ENCODE measurements at regions not wholly inside any gene's neighbourhood (a gene's known extent, or its start where the extent isn't known, plus 50 kb on each side); places are given as distances from the start of the nearest gene placed in this dataset.

GRCh38 chr15:36392676-36393266 is 186.7 kb upstream of the CDIN1 start:
- Histone ChIP-seq H3K18ac (ENCODE audit: insufficient read length, low read depth, low read length) (no peak overlapping the region), H4K5ac (ENCODE audit: insufficient read length, low read depth, low read length) (no peak overlapping the region), H2BK20ac (ENCODE audit: low read depth, low read length, poor library complexity, severe bottlenecking) (no peak overlapping the region), H2BK5ac (ENCODE audit: insufficient read length, low read length) (no peak overlapping the region), H3T11ph (ENCODE audit: low read length) (no peak overlapping the region), H4K8ac (replicated peaks; ENCODE audit: insufficient read length, low read depth, low read length) (no peak overlapping the region), H3K4me2 (ENCODE audit: insufficient read depth, insufficient read length, low read length) (no peak overlapping the region), H3K79me1 (ENCODE audit: insufficient read depth, low read depth, low read length, poor library complexity, severe bottlenecking) (no peaks in the 10 kb centered on the region), H4K91ac (ENCODE audit: insufficient read length, low read depth, low read length) (no peak overlapping the region), H2BK12ac (ENCODE audit: insufficient read length, low read depth, low read length) (no peak overlapping the region), H2BK15ac (ENCODE audit: low read depth, low read length) (no peak overlapping the region), H3K23me2 (ENCODE audit: insufficient read length, low read depth, low read length, poor library complexity, severe bottlenecking) (no peaks in the 10 kb centered on the region), H3K9me3 (ENCODE audit: control insufficient read depth, low read depth, low read length) (no peaks in the 10 kb centered on the region), H3K9ac (ENCODE audit: extremely low read depth, insufficient read length, low read length) (no peak overlapping the region), H3K14ac (ENCODE audit: insufficient read depth, low read length) (no peak overlapping the region), H3K4me1 (ENCODE audit: insufficient read depth, low read length) (no peaks in the 10 kb centered on the region), H2BK120ac (ENCODE audit: low read depth, low read length, poor library complexity, severe bottlenecking) (no peak overlapping the region), H3K27ac (ENCODE audit: insufficient read length, low read depth, low read length) (no peak overlapping the region), H2AFZ (ENCODE audit: low read length) (no peak overlapping the region), H2AK5ac (ENCODE audit: insufficient read length, low read length) (no peak overlapping the region), H3K56ac (ENCODE audit: insufficient read length, low read depth, low read length) (no peak overlapping the region), H3K4ac (ENCODE audit: low read depth, low read length) (no peak overlapping the region), H4K20me1 (ENCODE audit: control insufficient read depth, insufficient read depth, insufficient read length) (no peaks in the 10 kb centered on the region), H3K23ac (ENCODE audit: insufficient read length, low read depth, low read length) (no peak overlapping the region), H3K79me2 (ENCODE audit: insufficient read depth, low read length) (no peaks in the 10 kb centered on the region), H3K27me3 (ENCODE audit: insufficient read depth, low read length) (no peaks in the 10 kb centered on the region)
- no peaks in the 10 kb centered on the region; a peak in 1 of 5 replicates for H3K9me3 Mint-ChIP-seq
- 0 out of 7 replicates have a peak overlapping the region, but pooled peaks of 2 of the 3 experiments have one; percentile 26 to 31 for H3K27ac Mint-ChIP-seq
- DNase-seq: no peak
- no peak for TF ChIP-seq CTCF (conservative IDR thresholded peaks at IDR 0.05)
- H3K4me1 Mint-ChIP-seq: no peaks in the 10 kb centered on the region; a peak in 1 of 4 replicates
- no peaks in the 10 kb centered on the region for H3K36me3 Mint-ChIP-seq (ENCODE audit: insufficient read depth in 1 of 3, low read depth in 3 of 3)
- no peak overlapping the region for H3K4me3 Mint-ChIP-seq
- WGBS (ENCODE audit: extremely low coverage, insufficient read length, low lambda C conversion rate): no CpG with 5 or more reads among the region's 4 CpGs
- H3K27me3 Mint-ChIP-seq (ENCODE audit: low read depth): no peaks in the 10 kb centered on the region

Data from H9 (cell line).